ENCODE measurements at regions not wholly inside any gene's neighbourhood (a gene's known extent, or its start where the extent isn't known, plus 50 kb on each side); places are given as distances from the start of the nearest gene placed in this dataset.

GRCh38 chrX:131595120-131595519 is 51.2 kb downstream of the OR13H1 start:
- Mint-ChIP-seq H3K27ac (no peak overlapping the region), H3K4me3 (no peak overlapping the region), H3K9me3 (peaks cover 3 to 12% of the 10 kb centered on the region in 2 donors), H3K27me3 (peaks cover 0 to 4% of the 10 kb centered on the region in 2 donors), H3K4me1 (no peaks in the 10 kb centered on the region), H3K36me3 (no peaks in the 10 kb centered on the region)
- ATAC-seq (replicated peaks), result no peak
- no peak for DNase-seq

GRCh38 chrX:131607792-131608369 is 64.0 kb downstream of the OR13H1 start:
- H3K4me1 Mint-ChIP-seq, result no peaks in the 10 kb centered on the region
- no peak for ATAC-seq (replicated peaks)
- no peaks in the 10 kb centered on the region for H3K36me3 Mint-ChIP-seq
- no peak for DNase-seq
- H3K4me3 Mint-ChIP-seq, result no peak overlapping the region
- no peaks in the 10 kb centered on the region for H3K9me3 Mint-ChIP-seq
- H3K27me3 Mint-ChIP-seq, result peaks cover 5 to 20% of the 10 kb centered on the region in 2 donors
- H3K27ac Mint-ChIP-seq, result no peak overlapping the region

- no peaks in the 10 kb centered on the region for H3K36me3 Mint-ChIP-seq
- peaks cover 5 to 20% of the 10 kb centered on the region in 2 donors for H3K27me3 Mint-ChIP-seq
- no peaks in the 10 kb centered on the region for H3K4me1 Mint-ChIP-seq
- H3K27ac Mint-ChIP-seq, result no peak overlapping the region
- no peak overlapping the region for H3K4me3 Mint-ChIP-seq
- DNase-seq, result no peak
- ATAC-seq (replicated peaks), result no peak
- no peaks in the 10 kb centered on the region for H3K9me3 Mint-ChIP-seq
Measured at GRCh38 chrX:131609480-131609879, 65.6 kb downstream of the OR13H1 start.

- H3K4me3 Mint-ChIP-seq, result no peak overlapping the region
- no peaks in the 10 kb centered on the region for H3K9me3 Mint-ChIP-seq
- H3K27ac Mint-ChIP-seq, result no peak overlapping the region
- DNase-seq (no peak), ATAC-seq (replicated peaks) (no peak)
- peaks cover 0 to 10% of the 10 kb centered on the region in 2 donors for H3K27me3 Mint-ChIP-seq
- H3K36me3 Mint-ChIP-seq, result no peaks in the 10 kb centered on the region
- H3K4me1 Mint-ChIP-seq, result no peaks in the 10 kb centered on the region
Measured at GRCh38 chrX:131613260-131613659, 69.4 kb downstream of the OR13H1 start.

GRCh38 chrX:131614241-131614640 is 70.4 kb downstream of the OR13H1 start:
- no peak for DNase-seq

GRCh38 chrX:131617182-131617581 is 73.3 kb downstream of the OR13H1 start:
- DNase-seq, result no peak
- no peak overlapping the region for H3K4me3 Mint-ChIP-seq
- H3K27ac Mint-ChIP-seq, result no peak overlapping the region
- no peaks in the 10 kb centered on the region for H3K4me1 Mint-ChIP-seq
- H3K9me3 Mint-ChIP-seq, result no peaks in the 10 kb centered on the region
- no peaks in the 10 kb centered on the region for H3K36me3 Mint-ChIP-seq
- peaks cover 0 to 14% of the 10 kb centered on the region in 2 donors for H3K27me3 Mint-ChIP-seq
- ATAC-seq (replicated peaks), result no peak

More at GRCh38 chrX:131614241-131614640, 70.4 kb downstream of the OR13H1 start:
- no peak overlapping the region for H3K27ac Mint-ChIP-seq
- H3K27me3 Mint-ChIP-seq, result peaks cover 0 to 14% of the 10 kb centered on the region in 2 donors
- H3K4me3 Mint-ChIP-seq, result no peak overlapping the region
- no peaks in the 10 kb centered on the region for H3K36me3 Mint-ChIP-seq
- H3K4me1 Mint-ChIP-seq, result no peaks in the 10 kb centered on the region
- no peak for ATAC-seq (replicated peaks)
- H3K9me3 Mint-ChIP-seq, result no peaks in the 10 kb centered on the region

GRCh38 chrX:131621650-131622049 is 77.8 kb downstream of the OR13H1 start:
- Mint-ChIP-seq H3K4me1 (no peaks in the 10 kb centered on the region), H3K4me3 (no peak overlapping the region), H3K36me3 (no peaks in the 10 kb centered on the region), H3K27me3 (peaks cover 0 to 4% of the 10 kb centered on the region in 2 donors), H3K27ac (no peak overlapping the region), H3K9me3 (no peaks in the 10 kb centered on the region)
- DNase-seq (no peak), ATAC-seq (replicated peaks) (no peak)

GRCh38 chrX:131626681-131627296 is 82.9 kb downstream of the OR13H1 start:
- H3K27ac Mint-ChIP-seq, result no peak overlapping the region
- peaks cover 14 to 16% of the 10 kb centered on the region in 2 donors for H3K27me3 Mint-ChIP-seq
- H3K4me1 Mint-ChIP-seq, result no peaks in the 10 kb centered on the region
- DNase-seq (no peak), ATAC-seq (replicated peaks) (no peak)
- H3K36me3 Mint-ChIP-seq, result no peaks in the 10 kb centered on the region
- H3K4me3 Mint-ChIP-seq, result no peak overlapping the region
- H3K9me3 Mint-ChIP-seq, result no peaks in the 10 kb centered on the region

- ATAC-seq (replicated peaks) (no peak), DNase-seq (no peak)
- Mint-ChIP-seq H3K4me3 (no peak overlapping the region), H3K27me3 (peaks cover 14 to 16% of the 10 kb centered on the region in 2 donors), H3K36me3 (no peaks in the 10 kb centered on the region), H3K27ac (no peak overlapping the region), H3K4me1 (no peaks in the 10 kb centered on the region), H3K9me3 (no peaks in the 10 kb centered on the region)
Measured at GRCh38 chrX:131630534-131630933, 86.7 kb downstream of the OR13H1 start.

- ATAC-seq (replicated peaks), result peak; percentile 78 to 86
- H3K27ac Mint-ChIP-seq, result no peak overlapping the region
Measured at GRCh38 chrX:131633285-131633917, 89.5 kb downstream of the OR13H1 start.

GRCh38 chrX:131634900-131635299 is 91.0 kb downstream of the OR13H1 start:
- ATAC-seq (replicated peaks) (peak; percentile 53 to 55), DNase-seq (no peak)
- Mint-ChIP-seq H3K9me3 (no peaks in the 10 kb centered on the region), H3K27ac (no peak overlapping the region), H3K4me3 (no peak overlapping the region), H3K36me3 (no peaks in the 10 kb centered on the region), H3K4me1 (no peaks in the 10 kb centered on the region), H3K27me3 (peaks cover 0 to 3% of the 10 kb centered on the region in 2 donors)

More at GRCh38 chrX:131633285-131633917, 89.5 kb downstream of the OR13H1 start:
- H3K36me3 Mint-ChIP-seq, result no peaks in the 10 kb centered on the region
- H3K27me3 Mint-ChIP-seq, result peaks cover 0 to 8% of the 10 kb centered on the region in 2 donors
- no peak overlapping the region for H3K4me3 Mint-ChIP-seq
- H3K4me1 Mint-ChIP-seq, result no peaks in the 10 kb centered on the region
- H3K9me3 Mint-ChIP-seq, result no peaks in the 10 kb centered on the region
- peak; percentile 15 for DNase-seq

- H3K27ac Mint-ChIP-seq, result no peak overlapping the region
- no peak for DNase-seq
- peaks cover 0 to 3% of the 10 kb centered on the region in 2 donors for H3K9me3 Mint-ChIP-seq
Measured at GRCh38 chrX:131646106-131646505, 102.2 kb downstream of the OR13H1 start.

GRCh38 chrX:131649741-131650140 is 105.9 kb downstream of the OR13H1 start:
- DNase-seq (no peak), ATAC-seq (replicated peaks) (no peak)
- Mint-ChIP-seq H3K36me3 (no peaks in the 10 kb centered on the region), H3K9me3 (no peaks in the 10 kb centered on the region), H3K4me3 (no peak overlapping the region), H3K27ac (no peak overlapping the region), H3K4me1 (no peaks in the 10 kb centered on the region), H3K27me3 (peaks cover 0 to 22% of the 10 kb centered on the region in 2 donors)

More at GRCh38 chrX:131646106-131646505, 102.2 kb downstream of the OR13H1 start:
- Mint-ChIP-seq H3K4me3 (no peak overlapping the region), H3K4me1 (no peaks in the 10 kb centered on the region), H3K27me3 (peaks cover 0 to 8% of the 10 kb centered on the region in 2 donors), H3K36me3 (no peaks in the 10 kb centered on the region)
- ATAC-seq (replicated peaks), result no peak

GRCh38 chrX:131650637-131651410 is 107.0 kb downstream of the OR13H1 start:
- H3K36me3 Mint-ChIP-seq, result no peaks in the 10 kb centered on the region
- peaks cover 0 to 26% of the 10 kb centered on the region in 2 donors for H3K27me3 Mint-ChIP-seq
- no peak overlapping the region for H3K27ac Mint-ChIP-seq
- DNase-seq, result no peak
- H3K9me3 Mint-ChIP-seq, result no peaks in the 10 kb centered on the region
- H3K4me3 Mint-ChIP-seq, result no peak overlapping the region
- no peaks in the 10 kb centered on the region for H3K4me1 Mint-ChIP-seq
- ATAC-seq (replicated peaks), result no peak
